Upper lobe of left lung (tissue), 4 donors: ENCODE measurements at regions not wholly inside any gene's neighbourhood (a gene's known extent, or its start where the extent isn't known, plus 50 kb on each side); places are given as distances from the start of the nearest gene placed in this dataset.

ENCODE experiments used
- EP300 ChIP-seq, 4 donors: sonication (generic); formaldehyde crosslinking; IDR thresholded peaks; one replicate each; pipeline ENCODE4 v1.5.1; 2017; ENCODE audit warnings: antibody characterized with exemption in 4 of 4, control low read depth in 2 of 4
- POLR2A ChIP-seq, 4 donors: fragments of 450-650 bp; IDR thresholded peaks; one replicate each; pipeline ENCODE4 v1.5.1; 2016 to 2017; ENCODE audit warnings: antibody characterized with exemption in 4 of 4, mild to moderate bottlenecking in 2 of 4
- POLR2AphosphoS5 ChIP-seq, 2 donors: sonication (generic); formaldehyde crosslinking; IDR thresholded peaks; one replicate each; pipeline ENCODE4 v1.5.1; 2017; ENCODE audit warnings: antibody characterized with exemption in 2 of 2
- TF ChIP-seq, protein P1 (sequence below), 6 experiments: fragments of 450-650 bp in 4 of 6; fragments of 200-600 bp in 2 of 6; sonication (generic) in 2 of 6; IDR thresholded peaks; one replicate each; pipeline ENCODE4 v1.5.1; 2016 to 2019; ENCODE audit warnings: antibody characterized with exemption in 6 of 6

DNA sequence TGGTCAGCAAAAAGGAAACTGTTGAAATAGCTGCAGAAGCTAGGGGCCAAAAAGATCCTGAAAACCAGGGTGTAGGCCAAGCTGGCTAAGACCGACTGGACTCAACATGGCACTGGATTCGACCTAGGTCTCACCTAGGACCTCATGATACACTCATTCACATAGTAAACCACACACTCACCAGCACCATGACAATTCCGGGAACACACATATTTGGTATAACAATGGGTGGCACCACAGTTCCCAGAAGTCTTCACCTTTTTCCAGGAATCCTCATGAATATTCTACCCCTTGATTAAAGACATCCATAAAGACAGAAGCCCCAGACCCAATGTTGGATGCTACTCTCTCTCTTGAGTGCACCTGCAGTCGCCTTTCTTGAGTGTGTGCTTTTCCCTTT lies 460.1 kb downstream of the TMEM114 start:
- TF ChIP-seq POLR2A (IDR thresholded peaks at IDR 0.05) (no peak), POLR2AphosphoS5 (IDR thresholded peaks at IDR 0.05) (no peak), EP300 (IDR thresholded peaks at IDR 0.05) (no peak)
- TF ChIP-seq, protein P1, sequence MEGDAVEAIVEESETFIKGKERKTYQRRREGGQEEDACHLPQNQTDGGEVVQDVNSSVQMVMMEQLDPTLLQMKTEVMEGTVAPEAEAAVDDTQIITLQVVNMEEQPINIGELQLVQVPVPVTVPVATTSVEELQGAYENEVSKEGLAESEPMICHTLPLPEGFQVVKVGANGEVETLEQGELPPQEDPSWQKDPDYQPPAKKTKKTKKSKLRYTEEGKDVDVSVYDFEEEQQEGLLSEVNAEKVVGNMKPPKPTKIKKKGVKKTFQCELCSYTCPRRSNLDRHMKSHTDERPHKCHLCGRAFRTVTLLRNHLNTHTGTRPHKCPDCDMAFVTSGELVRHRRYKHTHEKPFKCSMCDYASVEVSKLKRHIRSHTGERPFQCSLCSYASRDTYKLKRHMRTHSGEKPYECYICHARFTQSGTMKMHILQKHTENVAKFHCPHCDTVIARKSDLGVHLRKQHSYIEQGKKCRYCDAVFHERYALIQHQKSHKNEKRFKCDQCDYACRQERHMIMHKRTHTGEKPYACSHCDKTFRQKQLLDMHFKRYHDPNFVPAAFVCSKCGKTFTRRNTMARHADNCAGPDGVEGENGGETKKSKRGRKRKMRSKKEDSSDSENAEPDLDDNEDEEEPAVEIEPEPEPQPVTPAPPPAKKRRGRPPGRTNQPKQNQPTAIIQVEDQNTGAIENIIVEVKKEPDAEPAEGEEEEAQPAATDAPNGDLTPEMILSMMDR (IDR thresholded peaks at IDR 0.05), result no peak
